Muscle of arm (tissue), 1 donor: ENCODE measurements at regions not wholly inside any gene's neighbourhood (a gene's known extent, or its start where the extent isn't known, plus 50 kb on each side); places are given as distances from the start of the nearest gene placed in this dataset.

Experiments
- DNase-seq: peaks from one replicate; pipeline ENCODE4 v3.0.0-alpha.2; 2013

DNA sequence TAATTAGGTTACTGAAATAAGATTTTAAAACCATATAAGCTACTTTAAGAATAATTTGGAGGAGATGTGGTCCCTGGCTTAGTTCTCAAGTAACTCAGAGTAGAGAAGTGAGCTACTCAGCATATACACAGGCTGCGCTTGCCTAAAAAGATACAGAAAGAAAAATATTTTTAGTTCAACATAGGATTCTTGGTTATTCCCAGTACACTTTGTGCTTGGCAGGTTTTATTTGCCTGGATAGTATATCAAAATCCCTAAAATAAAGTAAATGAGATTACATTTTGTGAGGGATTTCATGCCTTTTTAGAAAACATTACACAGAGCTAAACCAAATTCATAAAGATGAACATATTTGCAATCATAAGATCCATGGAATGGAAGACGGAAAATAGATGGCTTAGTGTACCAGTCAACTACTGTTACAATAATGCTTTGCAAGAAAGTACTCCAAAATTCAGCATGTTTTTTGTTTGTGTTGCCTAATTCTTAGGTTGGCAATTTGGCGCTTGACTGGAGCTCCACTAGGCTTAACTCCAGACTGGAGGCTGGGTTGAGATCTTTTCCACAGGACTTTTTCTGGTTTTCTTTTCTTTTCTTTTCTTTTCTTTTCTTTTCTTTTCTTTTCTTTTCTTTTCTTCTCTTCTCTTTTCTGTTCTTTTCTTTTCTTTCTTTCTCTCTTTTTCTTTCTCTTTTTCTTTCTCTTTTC, 600.5 kb upstream of the SYT4 start:
- no peak for DNase-seq

DNA sequence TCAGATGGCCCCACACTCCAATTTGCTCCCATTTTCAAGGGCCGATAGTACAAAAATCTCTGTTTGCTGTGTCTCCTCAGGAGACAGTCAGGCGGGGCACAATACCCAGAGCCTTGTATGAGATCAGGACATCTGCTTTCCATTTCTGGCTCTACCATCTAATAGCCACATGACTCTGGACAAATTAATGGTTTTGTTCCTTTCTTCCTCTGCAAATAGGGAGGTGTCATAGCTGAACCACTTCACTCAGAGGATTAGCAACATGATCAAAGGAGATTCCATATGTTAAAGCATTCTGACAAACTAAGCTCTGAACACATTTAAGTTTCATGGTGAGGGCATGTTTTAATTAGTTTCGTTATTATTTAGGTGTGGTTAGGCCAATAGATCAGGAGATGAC, 602.1 kb upstream of the SYT4 start:
- DNase-seq = no peak

DNA sequence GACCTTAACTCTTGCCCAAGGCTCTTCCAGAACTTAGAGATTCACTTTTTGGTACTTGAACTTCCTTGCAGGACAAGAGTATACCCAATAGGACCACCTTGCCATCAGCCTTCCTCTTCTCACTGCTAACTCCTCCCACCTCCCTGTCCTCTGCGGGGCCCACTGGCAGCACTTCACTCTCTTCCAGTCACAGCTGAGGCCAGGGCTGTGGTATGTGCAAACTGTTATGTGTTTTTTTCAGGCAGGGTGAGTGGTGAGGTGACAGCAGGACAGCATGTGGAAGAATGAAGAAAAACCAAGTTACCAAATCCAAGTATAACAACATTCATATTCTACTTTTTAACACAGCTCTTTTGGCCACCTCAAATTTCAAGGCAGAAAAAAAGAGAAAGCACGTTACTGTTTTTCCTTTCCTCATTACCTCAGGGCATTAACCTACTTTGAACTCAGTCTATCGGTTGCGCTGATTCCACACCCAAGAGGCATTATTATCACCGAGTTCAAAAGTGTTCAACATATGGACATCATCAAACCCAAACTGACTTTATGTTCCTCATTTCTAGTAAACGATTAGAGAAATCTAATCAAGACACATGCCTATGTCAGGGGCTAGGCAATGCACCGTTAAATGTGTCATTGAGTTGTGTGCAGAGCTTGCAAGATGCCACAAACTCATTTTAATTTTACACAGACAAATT, 605.2 kb upstream of the SYT4 start:
- no peak for DNase-seq

DNA sequence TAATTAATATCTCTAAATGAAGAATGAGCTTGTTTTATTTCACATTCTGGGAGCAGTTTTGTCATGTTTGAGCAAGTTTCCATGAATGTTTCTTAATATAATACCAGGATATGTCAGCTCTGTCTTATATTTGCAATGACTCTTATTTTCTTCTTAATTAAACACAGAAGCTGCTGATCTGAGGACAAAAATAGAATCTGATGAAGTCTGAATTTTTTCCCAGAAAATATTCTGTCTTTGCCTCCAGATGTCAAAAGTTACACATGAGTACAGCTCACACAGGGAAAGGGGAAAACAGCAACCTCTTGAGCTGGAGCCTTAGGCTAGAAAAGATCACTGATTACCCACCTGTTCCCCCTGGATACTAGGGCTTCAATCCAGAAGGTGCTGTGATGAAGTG, 606.6 kb upstream of the SYT4 start:
- no peak for DNase-seq

DNA sequence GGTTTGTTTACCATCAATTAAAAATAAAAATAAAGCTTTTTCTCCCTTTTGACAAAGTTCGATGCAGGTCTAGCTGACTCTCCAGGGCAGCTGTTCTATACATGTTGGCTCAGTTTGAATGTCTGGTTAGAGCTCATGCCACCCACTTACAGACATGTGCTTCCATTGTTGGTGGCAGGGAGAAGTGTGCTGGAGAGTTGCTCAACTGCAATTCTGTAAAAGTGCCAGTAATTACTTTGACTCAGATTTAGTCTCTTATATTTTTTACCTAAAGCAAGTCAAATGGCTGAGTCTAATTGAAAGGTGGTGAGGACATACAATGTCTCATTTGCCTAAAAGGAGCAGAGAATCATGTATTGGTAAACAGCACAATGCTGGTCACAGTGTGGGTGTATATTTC, 609.1 kb upstream of the SYT4 start:
- DNase-seq = no peak

DNA sequence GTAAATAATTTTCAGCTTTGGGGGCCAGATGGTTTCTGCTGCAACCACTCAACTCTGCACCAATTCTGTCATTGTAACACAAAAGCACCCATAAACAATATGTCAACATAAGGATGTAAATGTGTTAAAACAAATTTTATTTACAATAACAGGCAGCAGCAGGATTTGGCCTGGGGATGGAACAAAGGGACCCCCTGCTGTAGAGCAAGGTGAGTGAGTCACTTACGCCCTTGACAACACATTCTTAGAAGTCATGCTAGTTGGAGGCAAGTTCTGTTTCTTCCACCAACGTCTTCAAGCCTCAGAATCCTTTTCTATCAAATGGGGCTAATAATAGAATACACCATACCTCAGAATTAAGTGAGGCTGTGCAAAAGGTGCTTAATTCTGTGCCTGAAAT, 610.2 kb upstream of the SYT4 start:
- no peak for DNase-seq

DNA sequence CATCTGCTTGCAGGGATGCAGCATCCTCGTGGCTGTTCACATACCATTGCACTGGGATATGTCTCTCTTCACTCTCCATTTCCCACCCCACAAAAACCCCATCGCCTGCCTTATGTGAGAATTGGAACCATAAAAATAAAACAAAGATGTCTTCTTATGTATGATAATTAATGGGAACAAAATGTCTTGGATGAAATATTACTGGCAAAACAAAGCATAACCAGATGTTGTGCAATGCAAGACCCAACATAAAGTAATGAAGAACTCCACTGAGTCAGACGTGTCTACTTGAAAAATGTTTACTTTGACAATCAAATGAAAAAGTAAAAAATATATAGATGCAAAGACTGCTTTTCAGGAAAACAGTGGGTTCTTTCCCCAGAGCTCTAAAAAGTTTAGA, 611.3 kb upstream of the SYT4 start:
- no peak for DNase-seq

DNA sequence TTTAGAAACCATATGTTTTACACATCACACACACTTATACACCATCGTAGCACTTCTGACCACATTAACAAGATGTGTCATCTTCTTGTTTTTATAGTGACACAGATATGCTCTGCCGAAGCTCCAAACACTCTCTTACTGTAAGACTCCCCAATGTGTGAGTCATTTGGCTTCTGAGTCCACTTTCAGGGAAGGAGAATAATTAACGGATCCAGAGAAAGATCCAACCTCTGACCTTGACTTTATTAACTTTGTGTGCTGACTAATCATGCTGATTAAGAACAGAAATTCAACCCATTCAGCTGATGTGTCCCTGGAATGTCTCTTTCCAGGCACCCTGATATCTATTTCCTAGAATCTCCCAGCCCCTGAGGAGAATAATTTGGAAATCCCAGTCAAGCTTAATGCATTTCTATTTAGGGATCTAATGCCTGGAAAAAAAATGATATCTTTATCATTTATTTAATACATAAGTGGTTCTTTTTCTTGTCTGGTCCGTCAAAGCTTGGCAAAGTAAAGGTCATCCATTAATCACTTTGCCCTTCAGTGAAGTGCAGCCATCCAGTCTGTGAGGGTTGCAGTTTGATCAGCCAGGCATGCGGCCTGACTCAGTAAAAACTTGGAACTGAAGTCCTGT, 615.8 kb upstream of the SYT4 start:
- DNase-seq = no peak

DNA sequence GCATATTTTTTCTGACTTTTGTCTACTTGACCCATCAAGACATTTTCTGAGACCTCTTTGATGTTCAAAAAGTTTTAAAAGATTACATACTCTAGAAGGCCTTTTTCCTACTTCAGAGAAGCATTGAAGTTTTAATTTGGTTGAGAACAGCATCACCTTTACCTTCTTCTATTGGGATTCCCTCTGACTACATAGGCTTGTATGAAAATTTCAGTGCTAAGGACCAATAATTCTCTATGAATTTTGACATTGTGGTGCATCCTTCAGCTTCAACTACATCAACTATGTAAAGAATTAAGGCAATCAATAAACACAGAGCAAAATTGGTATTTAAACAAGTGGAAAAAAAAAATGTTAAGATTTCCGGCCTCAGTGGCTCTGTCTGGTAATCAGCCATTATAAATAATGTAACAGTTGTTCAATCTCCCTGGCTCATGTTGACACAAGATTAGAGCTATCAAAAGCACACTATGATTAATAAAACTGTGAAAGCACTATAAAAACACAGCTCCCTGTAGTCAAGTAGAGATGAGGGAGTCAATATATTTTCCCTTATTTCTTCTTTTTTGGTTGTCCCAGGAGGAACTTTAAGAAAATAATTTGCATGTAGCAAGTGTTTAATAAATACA, 627.0 kb upstream of the SYT4 start:
- DNase-seq = no peak

DNA sequence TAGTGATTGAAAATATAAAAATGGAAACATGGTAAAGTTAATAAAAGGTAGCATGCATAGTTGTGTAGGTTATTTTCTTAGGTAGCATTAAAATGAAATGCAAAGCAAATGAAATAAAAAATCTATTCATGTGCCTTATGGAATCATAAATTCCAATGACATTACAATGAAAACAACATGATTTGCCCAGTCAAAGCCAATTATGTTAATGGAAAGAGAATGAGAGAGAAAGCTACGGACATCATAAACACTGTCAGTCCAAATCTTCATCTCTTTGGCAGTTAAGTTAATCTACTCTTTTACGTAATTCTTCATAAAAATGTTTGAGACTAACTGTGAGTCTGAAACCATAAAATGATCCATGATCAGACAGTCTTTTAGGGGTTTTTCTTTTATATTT, 636.7 kb upstream of the SYT4 start:
- DNase-seq = no peak

DNA sequence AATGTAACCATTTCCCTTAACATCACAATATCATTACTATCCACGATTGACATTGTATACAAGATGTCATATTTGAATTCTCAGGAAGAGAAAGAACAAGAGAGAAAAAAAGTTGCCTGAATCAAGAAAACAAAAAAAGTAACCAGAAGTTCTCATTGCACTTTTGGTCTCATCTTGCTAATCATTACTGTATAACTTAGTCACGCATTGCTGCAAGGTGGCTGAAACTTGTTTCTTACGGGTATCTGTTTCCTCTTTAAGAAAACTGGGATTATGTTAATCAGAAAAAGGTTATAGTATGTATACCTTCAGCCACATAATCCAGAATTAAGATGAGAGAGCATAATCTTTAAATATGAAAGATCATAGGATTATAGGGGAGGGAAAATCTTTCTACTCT, 639.7 kb upstream of the SYT4 start:
- no peak for DNase-seq

DNA sequence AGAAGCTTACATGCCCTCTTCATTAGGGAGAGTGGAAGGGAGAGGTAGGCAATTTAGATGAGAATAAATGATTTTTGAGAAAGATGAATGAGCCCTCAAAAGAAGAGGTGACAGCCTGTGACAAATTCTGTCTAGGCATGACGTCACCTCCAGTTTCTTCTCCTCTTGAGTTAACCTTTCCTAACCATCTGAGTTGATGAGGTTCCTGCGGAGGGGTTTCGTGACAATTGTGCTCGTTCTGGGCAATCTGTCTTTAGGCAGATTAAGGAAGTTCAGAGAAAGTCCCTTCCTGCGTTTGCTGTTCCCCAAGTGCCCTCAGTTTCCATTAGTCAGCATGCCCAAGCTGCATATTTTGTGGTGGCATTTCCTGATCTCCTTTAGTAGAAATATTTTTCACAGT, 640.2 kb upstream of the SYT4 start:
- no peak for DNase-seq

DNA sequence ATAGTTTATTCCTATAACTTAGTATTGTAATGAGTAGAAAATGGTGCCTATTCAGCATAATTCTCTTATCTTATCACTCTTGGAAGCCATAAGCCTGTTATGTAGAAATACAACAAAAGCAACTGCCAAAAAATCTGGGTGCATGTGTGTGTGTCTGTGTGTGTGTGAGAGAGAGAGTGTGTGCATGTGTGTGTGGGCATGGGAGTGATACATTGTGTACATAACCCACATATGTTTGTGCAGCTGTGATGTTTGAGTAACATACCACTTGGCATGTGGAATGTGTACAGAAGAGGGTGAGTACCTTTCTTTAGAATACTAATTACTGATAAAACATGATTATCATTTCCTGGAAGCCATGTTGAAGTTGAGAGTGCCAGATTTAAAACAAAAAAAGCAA, 642.3 kb upstream of the SYT4 start:
- no peak for DNase-seq

DNA sequence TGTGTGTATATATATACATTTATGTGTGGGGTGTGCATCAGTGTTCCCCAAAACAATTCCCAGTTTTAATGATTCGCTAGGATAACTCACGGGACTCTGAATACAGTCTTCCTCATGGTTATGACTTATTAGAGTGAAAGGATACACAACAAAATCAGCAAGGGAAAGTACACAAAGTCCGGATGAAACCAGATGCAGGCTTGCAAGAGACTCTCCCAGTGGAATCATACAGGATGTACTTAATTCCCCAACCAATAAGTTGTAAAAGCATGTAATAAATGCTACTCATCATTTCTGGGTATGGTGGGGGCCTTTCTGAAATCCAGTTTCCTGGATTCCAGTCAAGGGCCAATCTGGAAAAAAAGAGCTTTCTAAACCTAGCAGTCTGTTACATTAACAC, 654.1 kb upstream of the SYT4 start:
- no peak for DNase-seq

DNA sequence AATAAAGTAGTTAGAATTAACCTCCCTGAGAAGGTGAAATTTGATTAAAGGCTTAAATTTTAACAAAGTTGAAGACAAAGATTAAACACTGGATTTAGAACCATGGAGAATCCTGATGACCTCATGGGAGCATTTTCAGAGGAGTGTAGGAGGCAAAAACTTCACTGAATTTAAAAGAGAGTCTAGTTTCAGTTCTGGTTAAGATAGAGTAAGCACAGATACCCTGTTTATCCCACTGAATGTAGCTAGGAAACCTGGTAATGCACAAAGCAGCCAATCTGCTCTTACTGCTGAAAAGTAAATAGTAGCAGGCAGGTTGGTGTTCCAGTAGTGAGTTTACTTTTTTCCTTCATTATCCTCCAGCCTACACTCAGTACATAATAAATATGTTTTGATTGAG, 654.9 kb upstream of the SYT4 start:
- no peak for DNase-seq

DNA sequence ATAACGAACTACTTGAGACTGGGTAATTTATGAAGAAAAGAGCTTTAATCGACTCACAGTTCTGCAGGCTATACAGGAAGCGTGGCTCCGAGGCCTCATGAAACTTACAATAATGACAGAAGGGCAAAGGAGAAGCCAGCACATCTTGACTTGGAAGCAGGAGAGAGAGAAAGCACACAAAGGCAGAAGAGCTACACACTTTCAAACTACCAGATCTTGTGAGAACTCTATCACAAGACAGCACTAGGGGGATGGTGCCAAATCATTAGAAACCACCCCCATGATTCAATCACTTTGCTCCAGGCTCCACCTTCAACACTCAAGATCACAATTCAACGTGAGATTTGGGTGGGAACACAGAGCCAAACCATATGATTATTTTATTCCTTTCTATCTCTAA, 655.9 kb upstream of the SYT4 start:
- no peak for DNase-seq

DNA sequence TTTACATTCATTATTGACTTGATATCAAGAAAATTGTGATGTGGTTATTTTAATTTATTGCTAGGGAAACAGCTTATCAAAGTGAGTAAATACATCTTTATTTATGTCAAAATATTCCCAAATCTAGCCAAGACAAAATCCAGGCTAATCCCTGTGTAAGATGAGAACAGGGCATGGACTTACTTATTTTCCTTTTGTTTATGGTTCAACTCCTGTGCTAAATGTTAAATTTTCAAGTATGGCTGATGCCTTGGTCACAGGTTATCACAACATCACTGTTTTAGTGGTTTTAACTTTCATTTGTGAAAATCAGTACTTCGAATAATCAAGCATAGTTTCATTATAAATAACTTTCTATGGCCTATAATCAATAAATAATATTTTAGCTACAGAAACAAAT, 657.0 kb upstream of the SYT4 start:
- DNase-seq = no peak

DNA sequence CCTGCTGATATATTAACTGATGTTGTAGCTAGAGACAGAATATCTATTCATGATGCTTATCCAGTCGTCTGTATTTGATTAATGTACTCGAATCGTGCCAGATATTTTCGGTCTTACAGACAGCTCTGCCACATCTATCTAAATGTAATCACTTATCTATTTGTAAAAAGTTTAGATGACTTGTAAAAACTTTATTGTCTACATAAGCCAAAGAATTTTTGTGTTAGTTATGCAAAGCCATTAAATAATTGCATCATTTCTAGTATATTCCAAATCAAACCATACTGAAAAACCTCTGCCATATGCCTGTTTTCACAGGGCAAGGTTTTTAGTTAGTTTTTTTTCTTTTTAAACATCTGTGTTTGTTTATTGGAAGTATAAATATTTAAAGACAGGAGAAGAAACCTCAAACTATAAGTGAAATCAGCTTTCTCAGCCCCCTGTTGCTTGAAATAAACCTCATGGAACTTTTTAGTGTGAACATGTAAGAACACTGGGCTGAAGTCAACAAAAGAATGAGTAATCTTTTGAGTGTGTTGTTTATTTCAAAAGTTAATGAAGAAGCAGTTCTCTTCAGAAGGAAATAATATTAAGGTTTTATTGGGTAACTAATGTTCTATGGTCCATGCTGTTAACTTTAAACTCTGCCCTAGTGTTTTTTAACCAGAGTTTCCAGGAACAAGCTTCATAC, 657.6 kb upstream of the SYT4 start:
- no peak for DNase-seq

DNA sequence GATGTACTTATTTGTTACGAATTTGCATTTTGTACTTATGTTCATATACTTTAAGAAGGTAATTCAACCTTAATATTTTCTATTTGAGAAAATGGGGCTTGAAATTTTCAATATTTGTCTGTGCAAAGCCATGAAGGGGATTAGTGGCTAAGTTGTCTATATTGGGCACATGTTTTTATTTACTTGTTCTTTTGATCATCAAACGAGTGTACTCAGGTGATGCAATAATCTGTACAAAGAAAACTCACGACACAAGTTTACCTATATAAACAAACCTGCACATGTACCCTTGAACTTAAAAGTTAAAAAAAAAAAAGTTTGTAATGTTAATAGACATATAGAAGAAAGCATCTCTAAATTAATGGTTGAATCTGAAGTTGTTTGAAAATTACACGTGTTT, 658.9 kb upstream of the SYT4 start:
- no peak for DNase-seq

DNA sequence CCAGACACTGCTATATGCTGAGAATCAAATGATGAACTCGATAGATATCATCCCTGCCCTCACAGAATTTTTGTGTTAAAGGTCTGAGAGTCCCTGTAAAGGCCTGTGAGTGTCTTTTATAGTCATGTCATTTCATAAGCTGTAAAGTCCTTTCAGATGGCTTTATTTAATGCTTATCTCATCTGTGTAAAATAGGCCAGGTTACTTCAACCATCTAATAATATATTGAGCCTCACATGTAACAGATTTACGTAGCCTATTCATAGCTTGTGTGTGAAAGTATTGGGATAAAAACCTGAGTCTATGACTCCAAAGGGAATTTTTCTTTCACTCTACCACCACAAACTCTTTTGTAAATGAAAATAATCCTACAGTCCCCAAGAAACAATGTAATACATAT, 672.0 kb upstream of the SYT4 start:
- DNase-seq = no peak

DNA sequence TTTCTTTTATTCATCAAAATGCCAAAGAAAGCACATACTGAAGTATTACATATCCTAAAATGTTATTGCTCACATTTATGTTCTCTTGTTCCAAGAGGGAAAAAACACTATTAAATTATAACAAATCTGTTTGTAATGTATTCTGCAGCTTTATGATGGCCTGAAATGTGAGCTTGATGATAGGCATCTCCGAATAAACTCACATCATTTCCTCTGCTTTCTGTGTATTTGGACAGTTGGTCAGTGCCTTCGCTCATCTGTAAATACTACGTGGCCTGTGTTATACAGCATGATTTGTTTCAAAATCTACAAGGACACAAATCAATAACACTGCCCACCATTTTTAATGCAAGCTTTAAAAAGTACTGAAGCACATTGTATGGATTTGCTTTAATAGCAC, 672.8 kb upstream of the SYT4 start:
- no peak for DNase-seq

DNA sequence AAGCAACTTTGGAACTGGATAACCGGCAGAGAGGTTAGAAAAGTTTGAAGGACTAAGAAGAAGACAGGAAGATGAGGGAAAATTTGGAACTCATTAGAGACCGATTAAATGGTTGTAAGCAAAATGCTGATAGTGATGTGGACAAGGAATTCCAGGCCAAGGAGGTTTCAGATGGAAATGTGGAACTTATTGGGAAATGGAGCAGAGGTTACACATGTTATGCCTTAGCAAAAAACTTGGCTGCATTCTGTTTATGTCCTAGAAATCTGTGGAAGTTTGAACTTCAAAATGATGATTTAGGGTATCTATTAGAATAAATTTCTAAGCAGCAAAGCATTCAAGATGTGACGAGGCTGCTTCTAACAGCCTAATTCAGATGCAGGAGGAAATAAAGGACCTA, 675.1 kb upstream of the SYT4 start:
- DNase-seq = no peak

DNA sequence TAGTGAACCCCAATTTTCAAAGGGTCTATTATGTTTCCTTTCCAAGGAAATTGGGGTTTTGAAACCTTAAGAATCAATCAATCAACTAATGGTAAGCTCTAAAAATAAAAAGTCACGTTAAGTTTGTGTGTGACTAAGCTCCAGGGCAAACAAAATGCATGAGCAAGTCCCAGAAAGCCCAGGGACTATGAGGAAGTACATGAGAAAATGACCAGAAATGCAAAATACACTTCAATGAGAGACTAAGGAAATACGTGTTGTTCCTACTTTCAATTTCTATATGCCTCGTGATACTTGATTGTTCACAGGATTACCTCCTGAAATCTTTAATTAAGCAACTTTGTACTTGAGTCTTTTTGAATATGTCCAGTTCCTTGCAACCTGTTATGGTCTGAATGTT, 684.4 kb upstream of the SYT4 start:
- no peak for DNase-seq
